ENCODE measurements at regions not wholly inside any gene's neighbourhood (a gene's known extent, or its start where the extent isn't known, plus 50 kb on each side); places are given as distances from the start of the nearest gene placed in this dataset.

GRCh38 chr16:60459463-60459862, 1576.8 kb downstream of the CDH8 start:
- Histone ChIP-seq H3K4me1 (no peaks in the 10 kb centered on the region), H3K27me3 (no peaks in the 10 kb centered on the region), H3K9me3 (peaks cover 0 to 5% (median 0%) of the 10 kb centered on the region in 4 donors), H3K4me3 (no peak overlapping the region), H3K36me3 (no peaks in the 10 kb centered on the region), H3K27ac (no peak overlapping the region)
- TF ChIP-seq POLR2A (IDR thresholded peaks at IDR 0.05), result no peak
- TF ChIP-seq CTCF (IDR thresholded peaks at IDR 0.05), result no peak
- TF ChIP-seq EP300 (IDR thresholded peaks at IDR 0.05), result no peak
- TF ChIP-seq POLR2AphosphoS5 (IDR thresholded peaks at IDR 0.05), result no peak
- 71 to 91% (median 86%) methylated on average over 2 of the region's 2 CpGs for WGBS, 5 donors
- DNase-seq, result no peak
- intact Hi-C loops (cut with DNase I; ENCODE audit: low total_unique reads), result no loop called here

GRCh38 chr16:60458255-60458654, 1578.0 kb downstream of the CDH8 start:
- intact Hi-C loops (cut with DNase I; ENCODE audit: low total_unique reads), result no loop called here
- 33 to 72% (median 51%) methylated on average over 1 of the region's 1 CpG for WGBS, 5 donors

GRCh38 chr16:60452646-60453045, 1583.6 kb downstream of the CDH8 start:
- Histone ChIP-seq H3K27ac (no peak overlapping the region), H3K36me3 (no peaks in the 10 kb centered on the region), H3K27me3 (no peaks in the 10 kb centered on the region), H3K4me3 (no peak overlapping the region), H3K4me1 (no peaks in the 10 kb centered on the region), H3K9me3 (no peaks in the 10 kb centered on the region)
- intact Hi-C loops (cut with DNase I; ENCODE audit: low total_unique reads), result no loop called here
- no peak for DNase-seq
- TF ChIP-seq EP300 (IDR thresholded peaks at IDR 0.05) (no peak), POLR2A (IDR thresholded peaks at IDR 0.05) (no peak), POLR2AphosphoS5 (IDR thresholded peaks at IDR 0.05) (no peak), CTCF (IDR thresholded peaks at IDR 0.05) (no peak)

More at GRCh38 chr16:60458255-60458654, 1578.0 kb downstream of the CDH8 start:
- Histone ChIP-seq H3K4me3 (no peak overlapping the region), H3K36me3 (no peaks in the 10 kb centered on the region), H3K9me3 (peaks cover 0 to 5% (median 0%) of the 10 kb centered on the region in 4 donors), H3K27ac (no peak overlapping the region), H3K4me1 (no peaks in the 10 kb centered on the region), H3K27me3 (no peaks in the 10 kb centered on the region)
- TF ChIP-seq POLR2A (IDR thresholded peaks at IDR 0.05), result no peak
- no peak for TF ChIP-seq CTCF (IDR thresholded peaks at IDR 0.05)
- TF ChIP-seq EP300 (IDR thresholded peaks at IDR 0.05), result no peak
- no peak for TF ChIP-seq POLR2AphosphoS5 (IDR thresholded peaks at IDR 0.05)
- no peak for DNase-seq

DNA sequence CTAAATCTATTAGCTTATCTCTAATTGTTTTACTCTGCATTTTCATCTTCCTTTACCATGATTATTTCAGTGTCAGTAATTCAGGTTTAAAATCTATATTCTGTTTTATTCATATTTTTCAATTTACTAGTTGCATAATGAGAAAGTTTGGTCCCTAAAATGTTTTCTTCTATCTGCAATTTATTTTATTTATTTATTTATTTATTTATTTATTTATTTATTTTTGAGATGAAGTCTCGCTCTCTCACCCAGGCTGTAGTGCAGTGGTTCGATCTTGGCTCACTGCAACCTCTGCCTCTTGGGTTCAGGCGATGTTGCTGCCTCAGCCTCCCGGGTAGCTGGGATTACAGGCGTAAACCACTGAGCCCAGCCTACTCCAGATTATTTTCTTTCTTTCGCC, 1597.3 kb downstream of the CDH8 start:
- Histone ChIP-seq H3K27me3 (no peaks in the 10 kb centered on the region), H3K36me3 (no peaks in the 10 kb centered on the region), H3K4me1 (no peaks in the 10 kb centered on the region), H3K27ac (no peak overlapping the region), H3K4me3 (no peak overlapping the region), H3K9me3 (no peaks in the 10 kb centered on the region)
- TF ChIP-seq CTCF (IDR thresholded peaks at IDR 0.05) (no peak), EP300 (IDR thresholded peaks at IDR 0.05) (no peak), POLR2AphosphoS5 (IDR thresholded peaks at IDR 0.05) (no peak), POLR2A (IDR thresholded peaks at IDR 0.05) (no peak)
- no peak for DNase-seq
- intact Hi-C loops (cut with DNase I; ENCODE audit: low total_unique reads), result no loop called here
- 69 to 88% (median 79%) methylated on average over 6 of the region's 6 CpGs for WGBS, 5 donors

Measured in stomach (tissue), 8 donors.